Keratinocyte (primary cell): ENCODE measurements at regions not wholly inside any gene's neighbourhood (a gene's known extent, or its start where the extent isn't known, plus 50 kb on each side); places are given as distances from the start of the nearest gene placed in this dataset.

Experiments used
- DNase-seq: peaks from one replicate; pipeline ENCODE4 v3.0.0-alpha.2; 2011; ENCODE audit warnings: low read depth, missing footprints, low spot score
- FAIRE-seq: peaks from 2 replicates; lab custom pipeline; 2011; peaks lifted over from hg19 to GRCh38; lab: Jason Lieb, UNC
- H2AFZ ChIP-seq: 2 replicates; pipeline ENCODE4 v1.6.0; 2012; ENCODE audit warnings: low read length, control low read depth, inconsistent platforms; ENCODE audit not compliant: control insufficient read depth
- H3K27ac ChIP-seq: 2 replicates; pipeline ENCODE4 v1.5.1; 2011; ENCODE audit warnings: low read length; ENCODE audit not compliant: control insufficient read depth, insufficient read depth
- H3K27me3 ChIP-seq: 3 replicates; pipeline ENCODE4 v1.6.0; 2011; ENCODE audit warnings: low read length; ENCODE audit not compliant: control insufficient read depth, insufficient read depth; ENCODE audit errors: extremely low read depth
- H3K36me3 ChIP-seq, 2 experiments: 2 replicates in 1 of 2; 3 replicates in 1 of 2; pipeline ENCODE4 v1.5.1; 2011; ENCODE audit warnings: low read length in 2 of 2, mild to moderate bottlenecking in 1 of 2; ENCODE audit not compliant: control insufficient read depth in 2 of 2, insufficient read depth in 2 of 2; ENCODE audit errors: extremely low read depth in 1 of 2
- H3K4me1 ChIP-seq: 3 replicates; pipeline ENCODE4 v1.5.1; 2011; ENCODE audit warnings: low read length; ENCODE audit not compliant: control insufficient read depth, insufficient read depth; ENCODE audit errors: extremely low read depth
- H3K4me2 ChIP-seq: 3 replicates; pipeline ENCODE4 v1.6.0; 2011; ENCODE audit warnings: low read depth, low read length; ENCODE audit not compliant: control insufficient read depth, insufficient read depth; ENCODE audit errors: extremely low read depth
- H3K4me3 ChIP-seq, 3 experiments: fragments of 200-600 bp in 1 of 3; sonication (generic) in 1 of 3; 2 replicates in 2 of 3; 3 replicates in 1 of 3; pipeline ENCODE4 v1.5.1; 2011 to 2016; ENCODE audit warnings: low read length in 3 of 3, mild to moderate bottlenecking in 3 of 3, control low read depth in 2 of 3, inconsistent platforms in 1 of 3, low read depth in 1 of 3, mixed read lengths in 1 of 3, mixed run types in 1 of 3, moderate library complexity in 1 of 3; ENCODE audit not compliant: control insufficient read depth in 2 of 3, insufficient read depth in 2 of 3; ENCODE audit errors: extremely low read depth in 1 of 3
- H3K79me2 ChIP-seq: 2 replicates; pipeline ENCODE4 v1.6.0; 2012; ENCODE audit warnings: low read length; ENCODE audit not compliant: control insufficient read depth, insufficient read depth
- H3K9ac ChIP-seq: 3 replicates; pipeline ENCODE4 v1.6.0; 2011; ENCODE audit warnings: low read length; ENCODE audit not compliant: control insufficient read depth, insufficient read depth; ENCODE audit errors: extremely low read depth
- H3K9me1 ChIP-seq: 3 replicates; pipeline ENCODE4 v1.6.0; 2011; ENCODE audit warnings: low read length; ENCODE audit not compliant: control insufficient read depth, insufficient read depth; ENCODE audit errors: extremely low read depth
- H3K9me3 ChIP-seq: 2 replicates; pipeline ENCODE4 v1.5.1; 2012; ENCODE audit warnings: low read depth, low read length; ENCODE audit not compliant: control insufficient read depth
- H4K20me1 ChIP-seq: 3 replicates; pipeline ENCODE4 v1.6.0; 2011; ENCODE audit warnings: low read length; ENCODE audit not compliant: control insufficient read depth, insufficient read depth; ENCODE audit errors: extremely low read depth
- CTCF ChIP-seq, 3 experiments: IDR thresholded peaks in 1 of 3; conservative IDR thresholded peaks in 1 of 3; optimal IDR thresholded peaks in 1 of 3; 2 replicates in 2 of 3; 3 replicates in 1 of 3; pipeline versions ENCODE3 to v1.5.1; 2011; ENCODE audit warnings: low read length in 3 of 3, mild to moderate bottlenecking in 3 of 3, moderate library complexity in 2 of 3, control low read depth in 1 of 3, inconsistent platforms in 1 of 3; ENCODE audit not compliant: insufficient read depth in 2 of 3; ENCODE audit errors: extremely low read depth in 1 of 3
- EZH2 ChIP-seq: IDR thresholded peaks from one replicate; pipeline ENCODE4 v1.6.1; 2012; ENCODE audit warnings: inconsistent platforms, mild to moderate bottlenecking, low read length, moderate library complexity
- dilution Hi-C: fragments of 300-500 bp; cut with MboI; formaldehyde crosslinking; loops from one replicate; pipeline ENCODE4 v1.7.0; 2020; ENCODE audit warnings: low sequenced_read_pairs; ENCODE audit not compliant: extremely low pct_ligation_motif_present

DNA sequence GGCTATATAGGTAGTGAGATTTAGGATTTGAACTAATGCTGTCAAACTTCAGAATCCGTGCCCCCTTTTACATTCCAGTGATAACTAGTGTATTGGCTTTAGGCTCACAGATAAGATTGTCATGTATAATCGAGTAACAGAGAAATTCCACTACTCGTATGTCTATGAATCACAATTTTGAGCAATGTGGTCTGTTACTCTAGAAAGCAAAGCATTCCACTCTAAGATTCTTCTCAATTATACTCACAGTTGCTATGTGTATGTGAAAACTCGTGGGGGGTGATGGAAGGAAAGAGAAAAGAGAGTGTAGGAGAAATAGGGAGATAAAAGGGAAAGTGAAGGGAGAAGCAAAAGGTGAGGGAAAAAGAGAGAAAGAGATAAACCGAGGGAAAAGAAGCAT is 1175.1 kb upstream of the GOT2 start:
- H3K9me3 ChIP-seq = no peaks in the 10 kb centered on the region
- H3K9ac ChIP-seq = no peak overlapping the region
- no peaks in the 10 kb centered on the region for H3K79me2 ChIP-seq
- no peaks in the 10 kb centered on the region for H3K27me3 ChIP-seq
- dilution Hi-C loops = no loop called here
- H3K36me3 ChIP-seq = no peaks in the 10 kb centered on the region
- H4K20me1 ChIP-seq = no peaks in the 10 kb centered on the region
- TF ChIP-seq CTCF (optimal IDR thresholded peaks at IDR 0.05 in 1 of 3, IDR thresholded peaks at IDR 0.05 in 1 of 3, conservative IDR thresholded peaks at IDR 0.05 in 1 of 3; ENCODE audit: extremely low read depth in 1 of 3, insufficient read depth in 2 of 3, low read length in 3 of 3) = no peak
- no peak for TF ChIP-seq EZH2
- H3K4me1 ChIP-seq = peaks cover 3% of the 10 kb centered on the region
- H3K27ac ChIP-seq = no peak overlapping the region
- no peak overlapping the region for H3K4me3 ChIP-seq
- no peak for DNase-seq
- FAIRE-seq = no peak
- no peak overlapping the region for H2AFZ ChIP-seq
- no peak overlapping the region for H3K4me2 ChIP-seq
- H3K9me1 ChIP-seq = no peaks in the 10 kb centered on the region

- H3K27me3 ChIP-seq = no peaks in the 10 kb centered on the region
- no peaks in the 10 kb centered on the region for H3K79me2 ChIP-seq
- no peak overlapping the region for H3K4me2 ChIP-seq
- no peak overlapping the region for H3K4me3 ChIP-seq
- dilution Hi-C loops = no loop called here
- H3K27ac ChIP-seq = no peak overlapping the region
- no peaks in the 10 kb centered on the region for H3K9me3 ChIP-seq
- peaks cover 3% of the 10 kb centered on the region for H3K4me1 ChIP-seq
- FAIRE-seq (no peak), DNase-seq (no peak)
- H4K20me1 ChIP-seq = no peaks in the 10 kb centered on the region
- TF ChIP-seq CTCF (optimal IDR thresholded peaks at IDR 0.05 in 1 of 3, IDR thresholded peaks at IDR 0.05 in 1 of 3, conservative IDR thresholded peaks at IDR 0.05 in 1 of 3; ENCODE audit: extremely low read depth in 1 of 3, insufficient read depth in 2 of 3, low read length in 3 of 3) (no peak), EZH2 (no peak)
- no peak overlapping the region for H2AFZ ChIP-seq
- H3K36me3 ChIP-seq = no peaks in the 10 kb centered on the region
- H3K9me1 ChIP-seq = no peaks in the 10 kb centered on the region
- no peak overlapping the region for H3K9ac ChIP-seq
Observed at GRCh38 chr16:59907611-59908010, 1173.5 kb upstream of the GOT2 start.
